ENCODE measurements at regions not wholly inside any gene's neighbourhood (a gene's known extent, or its start where the extent isn't known, plus 50 kb on each side); places are given as distances from the start of the nearest gene placed in this dataset.

GRCh38 chr4:137768881-137769280 is 236.6 kb upstream of the PCDH18 start:
- Histone ChIP-seq H2AK5ac (ENCODE audit: low read depth, low read length) (no peak overlapping the region), H3K27me3 (ENCODE audit: control insufficient read depth, insufficient read depth, low read length) (no peaks in the 10 kb centered on the region), H3K27ac (ENCODE audit: insufficient read depth, low read length) (no peak overlapping the region), H3K4me1 (ENCODE audit: control insufficient read depth, insufficient read depth, low read length) (no peaks in the 10 kb centered on the region), H2BK20ac (ENCODE audit: low read depth, low read length) (no peak overlapping the region), H3K36me3 (ENCODE audit: control insufficient read depth, insufficient read depth, low read length) (no peaks in the 10 kb centered on the region), H3K56ac (ENCODE audit: extremely low read depth, insufficient read depth, low read length) (no peak overlapping the region), H2BK120ac (ENCODE audit: low read depth, low read length) (no peak overlapping the region), H4K20me1 (ENCODE audit: insufficient read depth, low read length) (no peaks in the 10 kb centered on the region), H3K9me3 (ENCODE audit: control insufficient read depth, insufficient read depth, low read length) (no peaks in the 10 kb centered on the region), H3K14ac (replicated peaks; ENCODE audit: low read depth, low read length) (peak overlapping the region; percentile 0; the same call in 1 of the 2 replicates), H4K91ac (ENCODE audit: insufficient read depth, low read depth, low read length) (no peak overlapping the region), H3K4ac (ENCODE audit: low read depth, low read length) (no peak overlapping the region), H2AK9ac (replicated peaks; ENCODE audit: low read depth, low read length, poor library complexity) (no peak overlapping the region), H4K8ac (ENCODE audit: low read depth in 2 of 2, low read length in 2 of 2) (no peak overlapping the region; a peak in 1 of 4 replicates), H3K23ac (ENCODE audit: low read depth, low read length) (no peak overlapping the region), H2BK5ac (ENCODE audit: low read depth, low read length, poor library complexity, severe bottlenecking) (no peak overlapping the region), H3K9me1 (ENCODE audit: insufficient read depth, low read length) (no peaks in the 10 kb centered on the region), H3K79me1 (ENCODE audit: low read depth in 1 of 2, low read length in 2 of 2) (no peaks in the 10 kb centered on the region), H3K9ac (ENCODE audit: low read depth, low read length) (no peak overlapping the region), H3K4me3 (ENCODE audit: insufficient read depth, low read depth, low read length) (no peak overlapping the region), H3K4me2 (ENCODE audit: low read depth, low read length) (no peak overlapping the region), H2AFZ (replicated peaks; ENCODE audit: low read length, poor library complexity) (no peak overlapping the region), H4K5ac (ENCODE audit: low read depth, low read length) (no peak overlapping the region), H2BK15ac (ENCODE audit: low read depth, low read length) (no peak overlapping the region), H3K18ac (ENCODE audit: low read depth, low read length) (peak overlapping the region; percentile 44; the same call in 1 of the 2 replicates)
- no peak for TF ChIP-seq ELK1 (IDR thresholded peaks at IDR 0.05; ENCODE audit: borderline replicate concordance, low read depth, low read length)
- TF ChIP-seq SMC3 (IDR thresholded peaks at IDR 0.05; ENCODE audit: low read depth, low read length): no peak
- TF ChIP-seq MAZ (IDR thresholded peaks at IDR 0.05; ENCODE audit: borderline replicate concordance, low read depth, low read length): no peak
- no peak for TF ChIP-seq BHLHE40 (IDR thresholded peaks at IDR 0.05; ENCODE audit: low read depth, low read length)
- no peak for TF ChIP-seq FOS (IDR thresholded peaks at IDR 0.05; ENCODE audit: low read depth, low read length)
- no peak for TF ChIP-seq CHD1 (IDR thresholded peaks at IDR 0.05; ENCODE audit: low read depth, low read length)
- ATAC-seq (ENCODE audit: low read depth) (no peak), DNase-seq (peak; percentile 5)
- no TSS peak for BruUV-seq (replicated peaks)
- 100% methylated on average over 1 of the region's 1 CpG; no CpG with 5 or more reads in 1 of the 2 experiments for WGBS, 2 experiments (ENCODE audit: extremely low coverage in 2 of 2, insufficient read length in 1 of 2)
- ChIA-PET CTCF (no interaction called here), POLR2A (ENCODE audit: unreplicated experiment) (no interaction called here)
- in situ Hi-C loops (cut with MboI; ENCODE audit: low sequenced_read_pairs) (no loop called here), dilution Hi-C loops (cut with HindIII; ENCODE audit: low sequenced_read_pairs, unreplicated experiment) (no loop called here), intact Hi-C loops (cut with micrococcal nuclease) (no loop called here)

Data from IMR-90 (cell line).